ENCODE measurements at regions not wholly inside any gene's neighbourhood (a gene's known extent, or its start where the extent isn't known, plus 50 kb on each side); places are given as distances from the start of the nearest gene placed in this dataset.

GRCh38 chr5:164763206-164763605 lies 1257.8 kb downstream of the MAT2B start:
- Histone ChIP-seq H3K4me3 (ENCODE audit: low read length) (no peak overlapping the region), H3K4me2 (ENCODE audit: low read length) (no peak overlapping the region), H3K27ac (ENCODE audit: low read length) (no peak overlapping the region), H3K9ac (ENCODE audit: low read length) (no peak overlapping the region), H4K20me1 (ENCODE audit: insufficient read depth) (no peaks in the 10 kb centered on the region), H2AFZ (ENCODE audit: low read depth, low read length) (no peak overlapping the region), H3K9me2 (ENCODE audit: insufficient read depth, low read length) (no peaks in the 10 kb centered on the region), H3F3A (ENCODE audit: insufficient read depth, low read length, poor library complexity, severe bottlenecking) (no peaks in the 10 kb centered on the region), H3K9me3 (ENCODE audit: low read length) (no peaks in the 10 kb centered on the region), H3K36me3 (ENCODE audit: insufficient read depth, low read length) (no peaks in the 10 kb centered on the region), H3K79me2 (replicated peaks; ENCODE audit: insufficient read depth, low read length) (no peaks in the 10 kb centered on the region), H3K27me3 (ENCODE audit: insufficient read depth, low read depth, low read length) (no peaks in the 10 kb centered on the region)
- TF ChIP-seq CTCF (IDR thresholded peaks at IDR 0.05; ENCODE audit: poor library complexity, severe bottlenecking) (no peak), EZH2 (IDR thresholded peaks at IDR 0.05; ENCODE audit: borderline replicate concordance, insufficient read depth, low read length, poor library complexity, severe bottlenecking) (no peak), EP300 (conservative IDR thresholded peaks at IDR 0.05; ENCODE audit: poor library complexity, severe bottlenecking) (no peak), SMC3 (conservative IDR thresholded peaks at IDR 0.05; ENCODE audit: poor library complexity) (no peak), POLR2AphosphoS5 (IDR thresholded peaks at IDR 0.05) (no peak), RAD21 (conservative IDR thresholded peaks at IDR 0.05) (no peak), TAF1 (IDR thresholded peaks at IDR 0.05; ENCODE audit: low read depth) (no peak), REST (IDR thresholded peaks at IDR 0.05; ENCODE audit: borderline replicate concordance) (no peak), MXI1 (conservative IDR thresholded peaks at IDR 0.05; ENCODE audit: poor library complexity, severe bottlenecking) (no peak)

GRCh38 chr5:164772122-164772521 lies 1266.7 kb downstream of the MAT2B start:
- Histone ChIP-seq H3K4me2 (ENCODE audit: low read length) (no peak overlapping the region), H3F3A (ENCODE audit: insufficient read depth, low read length, poor library complexity, severe bottlenecking) (no peaks in the 10 kb centered on the region), H2AFZ (ENCODE audit: low read depth, low read length) (no peak overlapping the region), H4K20me1 (ENCODE audit: insufficient read depth) (no peaks in the 10 kb centered on the region), H3K36me3 (ENCODE audit: insufficient read depth, low read length) (no peaks in the 10 kb centered on the region), H3K9me2 (ENCODE audit: insufficient read depth, low read length) (no peaks in the 10 kb centered on the region), H3K4me3 (ENCODE audit: low read length) (no peak overlapping the region), H3K27ac (ENCODE audit: low read length) (no peak overlapping the region), H3K79me2 (replicated peaks; ENCODE audit: insufficient read depth, low read length) (no peaks in the 10 kb centered on the region), H3K9me3 (ENCODE audit: low read length) (no peaks in the 10 kb centered on the region), H3K9ac (ENCODE audit: low read length) (no peak overlapping the region), H3K27me3 (ENCODE audit: insufficient read depth, low read depth, low read length) (no peaks in the 10 kb centered on the region)
- no peak for TF ChIP-seq POLR2AphosphoS5 (IDR thresholded peaks at IDR 0.05)
- TF ChIP-seq SMC3 (conservative IDR thresholded peaks at IDR 0.05; ENCODE audit: poor library complexity), result no peak
- TF ChIP-seq TAF1 (IDR thresholded peaks at IDR 0.05; ENCODE audit: low read depth), result no peak
- TF ChIP-seq MXI1 (conservative IDR thresholded peaks at IDR 0.05; ENCODE audit: poor library complexity, severe bottlenecking), result no peak
- TF ChIP-seq EP300 (conservative IDR thresholded peaks at IDR 0.05; ENCODE audit: poor library complexity, severe bottlenecking), result no peak
- no peak for TF ChIP-seq CTCF (IDR thresholded peaks at IDR 0.05; ENCODE audit: poor library complexity, severe bottlenecking)
- TF ChIP-seq RAD21 (conservative IDR thresholded peaks at IDR 0.05), result no peak
- no peak for TF ChIP-seq EZH2 (IDR thresholded peaks at IDR 0.05; ENCODE audit: borderline replicate concordance, insufficient read depth, low read length, poor library complexity, severe bottlenecking)
- no peak for TF ChIP-seq REST (IDR thresholded peaks at IDR 0.05; ENCODE audit: borderline replicate concordance)
